Karpas-422 (cell line): ENCODE measurements at regions not wholly inside any gene's neighbourhood (a gene's known extent, or its start where the extent isn't known, plus 50 kb on each side); places are given as distances from the start of the nearest gene placed in this dataset.
A peak's percentile ranks its signal among the peaks of the same experiment; 100 is the strongest.

Experiments used
- DNase-seq: peaks from one replicate; pipeline ENCODE4 v3.0.0-alpha.2; 2015
- H2AFZ ChIP-seq: fragments of 200-600 bp; sonication (generic); 2 replicates; pipeline ENCODE4 v1.6.1; 2014; ENCODE audit warnings: antibody characterized with exemption, low read length, mixed read lengths
- H3K27ac ChIP-seq: fragments of 200-600 bp; sonication (generic); 2 replicates; pipeline ENCODE4 v1.5.1; 2014; ENCODE audit warnings: mild to moderate bottlenecking, low read length, moderate library complexity
- H3K27me3 ChIP-seq: fragments of 200-600 bp; sonication (generic); 2 replicates; pipeline ENCODE4 v1.6.1; 2014; ENCODE audit warnings: low read length, mixed read lengths
- H3K36me3 ChIP-seq: fragments of 200-600 bp; sonication (generic); 2 replicates; pipeline ENCODE4 v1.6.1; 2014; ENCODE audit warnings: low read length, mixed read lengths; ENCODE audit not compliant: insufficient read depth
- H3K4me1 ChIP-seq: fragments of 200-600 bp; sonication (generic); 2 replicates; pipeline ENCODE4 v1.6.1; 2014; ENCODE audit warnings: mild to moderate bottlenecking, low read length, mixed read lengths
- H3K4me2 ChIP-seq: fragments of 200-600 bp; sonication (generic); 2 replicates; pipeline ENCODE4 v1.6.1; 2014; ENCODE audit warnings: low read length, low read depth, mild to moderate bottlenecking; ENCODE audit not compliant: poor library complexity, severe bottlenecking
- H3K4me3 ChIP-seq: fragments of 200-600 bp; sonication (generic); 2 replicates; pipeline ENCODE4 v1.5.1; 2014; ENCODE audit warnings: mild to moderate bottlenecking, antibody characterized with exemption, low read length, mixed read lengths
- H3K79me2 ChIP-seq: fragments of 200-600 bp; sonication (generic); 2 replicates; pipeline ENCODE4 v1.6.1; 2014; ENCODE audit warnings: mild to moderate bottlenecking, low read length, mixed read lengths
- H3K9ac ChIP-seq: fragments of 200-600 bp; sonication (generic); 2 replicates; pipeline ENCODE4 v1.6.0; 2014; ENCODE audit warnings: low read length
- H3K9me2 ChIP-seq: fragments of 200-600 bp; sonication (generic), shearing (Covaris generic); replicated peaks from 2 replicates; pipeline ENCODE4 v1.6.0; 2014; ENCODE audit warnings: mild to moderate bottlenecking, low read length, moderate library complexity; ENCODE audit not compliant: insufficient read depth
- H3K9me3 ChIP-seq: fragments of 300-700, 200-600 bp; sonication (generic); 2 replicates; pipeline ENCODE4 v1.6.1; 2014; ENCODE audit warnings: low read length, mixed read lengths
- H4K20me1 ChIP-seq: fragments of 200-600 bp; sonication (generic); 2 replicates; pipeline ENCODE4 v1.6.1; 2014; ENCODE audit warnings: mild to moderate bottlenecking, antibody characterized with exemption, low read length, low read depth; ENCODE audit not compliant: insufficient read depth

GRCh38 chr14:65206448-65207096 is 104.3 kb upstream of the MAX start:
- no peaks in the 10 kb centered on the region for H3K27me3 ChIP-seq
- H3K4me2 ChIP-seq: peak overlapping the region; percentile 76
- no peaks in the 10 kb centered on the region for H4K20me1 ChIP-seq
- peaks cover 80% of the 10 kb centered on the region for H3K4me1 ChIP-seq
- no peaks in the 10 kb centered on the region for H3K9me2 ChIP-seq
- H2AFZ ChIP-seq: no peak overlapping the region
- peak overlapping the region; percentile 97 for H3K27ac ChIP-seq
- H3K9me3 ChIP-seq: no peaks in the 10 kb centered on the region
- no peaks in the 10 kb centered on the region for H3K79me2 ChIP-seq
- peak overlapping the region; percentile 48 for H3K4me3 ChIP-seq
- H3K9ac ChIP-seq: peak overlapping the region; percentile 75
- DNase-seq: peak; percentile 97
- no peaks in the 10 kb centered on the region for H3K36me3 ChIP-seq

GRCh38 chr14:65208548-65208947 is 106.2 kb upstream of the MAX start:
- H3K36me3 ChIP-seq: no peaks in the 10 kb centered on the region
- H4K20me1 ChIP-seq: no peaks in the 10 kb centered on the region
- H3K79me2 ChIP-seq: no peaks in the 10 kb centered on the region
- peak overlapping the region; percentile 44 for H3K4me2 ChIP-seq
- peak overlapping the region; percentile 46 for H2AFZ ChIP-seq
- H3K9me3 ChIP-seq: no peaks in the 10 kb centered on the region
- no peaks in the 10 kb centered on the region for H3K27me3 ChIP-seq
- H3K9ac ChIP-seq: peak overlapping the region; percentile 75
- no peak overlapping the region for H3K4me3 ChIP-seq
- DNase-seq: peak; percentile 63
- H3K9me2 ChIP-seq: no peaks in the 10 kb centered on the region
- H3K27ac ChIP-seq: peak overlapping the region; percentile 97
- peaks cover 79% of the 10 kb centered on the region for H3K4me1 ChIP-seq

GRCh38 chr14:65210118-65210821 is 108.0 kb upstream of the MAX start:
- no peaks in the 10 kb centered on the region for H3K27me3 ChIP-seq
- H3K27ac ChIP-seq: peak overlapping the region; percentile 36
- no peaks in the 10 kb centered on the region for H3K9me2 ChIP-seq
- H3K4me3 ChIP-seq: no peak overlapping the region
- H3K4me2 ChIP-seq: no peak overlapping the region
- no peaks in the 10 kb centered on the region for H4K20me1 ChIP-seq
- peaks cover 68% of the 10 kb centered on the region for H3K4me1 ChIP-seq
- no peak for DNase-seq
- H2AFZ ChIP-seq: peak overlapping the region; percentile 17; the same call in 1 of the 2 replicates
- H3K9me3 ChIP-seq: no peaks in the 10 kb centered on the region
- H3K36me3 ChIP-seq: no peaks in the 10 kb centered on the region
- no peaks in the 10 kb centered on the region for H3K79me2 ChIP-seq
- no peak overlapping the region for H3K9ac ChIP-seq

DNA sequence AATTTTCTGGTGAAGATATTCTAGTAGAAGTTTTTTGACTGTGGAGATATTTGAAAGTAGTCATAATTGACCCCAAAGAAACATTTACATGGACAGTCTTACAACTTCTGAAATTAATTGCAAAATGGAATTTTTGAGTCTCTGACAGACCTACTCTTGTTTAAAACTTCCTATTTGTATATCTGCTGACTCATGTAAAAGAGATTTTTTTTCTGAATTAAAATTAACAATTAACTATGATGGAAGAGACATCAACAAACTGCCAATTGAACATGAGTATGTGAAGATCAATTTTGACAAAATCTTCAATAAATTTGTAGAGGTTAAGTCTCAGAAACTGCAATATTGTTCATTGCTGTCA is 108.5 kb upstream of the MAX start:
- no peak overlapping the region for H3K4me2 ChIP-seq
- H3K36me3 ChIP-seq: no peaks in the 10 kb centered on the region
- H3K79me2 ChIP-seq: no peaks in the 10 kb centered on the region
- no peaks in the 10 kb centered on the region for H4K20me1 ChIP-seq
- H2AFZ ChIP-seq: peak overlapping the region; percentile 17; the same call in 1 of the 2 replicates
- no peaks in the 10 kb centered on the region for H3K9me3 ChIP-seq
- H3K4me3 ChIP-seq: no peak overlapping the region
- no peaks in the 10 kb centered on the region for H3K27me3 ChIP-seq
- H3K4me1 ChIP-seq: peaks cover 63% of the 10 kb centered on the region
- H3K9ac ChIP-seq: no peak overlapping the region
- no peak for DNase-seq
- no peaks in the 10 kb centered on the region for H3K9me2 ChIP-seq
- peak overlapping the region; percentile 36 for H3K27ac ChIP-seq

DNA sequence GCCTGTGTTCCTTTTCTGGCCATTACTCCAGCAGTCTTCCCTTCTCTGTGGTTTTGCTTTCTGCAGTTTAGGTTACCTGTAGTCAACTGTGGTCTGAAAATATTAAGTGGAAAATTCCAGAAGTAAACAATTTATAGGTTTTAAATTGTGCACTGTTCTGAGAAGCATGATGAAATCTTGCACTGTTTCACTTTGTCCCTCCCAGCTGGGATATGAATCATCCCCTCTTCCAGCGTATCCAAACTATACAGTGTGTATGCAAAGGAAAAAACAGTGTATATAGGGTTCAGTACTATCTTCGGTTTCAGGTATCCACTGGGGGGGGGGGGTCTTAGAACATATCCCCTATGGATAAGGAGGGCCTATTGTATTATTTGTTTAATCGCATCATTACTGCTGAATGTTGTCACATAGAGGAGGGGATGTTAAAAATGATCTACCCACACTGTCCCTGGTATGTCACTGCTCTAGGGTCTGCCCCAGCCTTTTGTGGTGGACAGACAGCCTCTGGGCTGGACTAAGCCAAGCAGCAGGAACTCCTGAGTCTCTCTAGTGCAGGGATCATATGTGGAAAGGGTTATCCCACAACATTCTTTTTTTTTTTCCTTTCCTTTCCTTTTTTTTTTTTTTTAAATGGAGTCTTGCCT is 109.1 kb upstream of the MAX start:
- no peaks in the 10 kb centered on the region for H3K9me2 ChIP-seq
- no peaks in the 10 kb centered on the region for H3K36me3 ChIP-seq
- no peaks in the 10 kb centered on the region for H3K27me3 ChIP-seq
- no peak overlapping the region for H3K4me2 ChIP-seq
- no peak overlapping the region for H3K9ac ChIP-seq
- DNase-seq: no peak
- H4K20me1 ChIP-seq: no peaks in the 10 kb centered on the region
- no peaks in the 10 kb centered on the region for H3K79me2 ChIP-seq
- H3K4me1 ChIP-seq: peaks cover 57% of the 10 kb centered on the region
- no peaks in the 10 kb centered on the region for H3K9me3 ChIP-seq
- no peak overlapping the region for H2AFZ ChIP-seq
- peak overlapping the region; percentile 36; the same call in 1 of the 2 replicates for H3K27ac ChIP-seq
- no peak overlapping the region for H3K4me3 ChIP-seq

DNA sequence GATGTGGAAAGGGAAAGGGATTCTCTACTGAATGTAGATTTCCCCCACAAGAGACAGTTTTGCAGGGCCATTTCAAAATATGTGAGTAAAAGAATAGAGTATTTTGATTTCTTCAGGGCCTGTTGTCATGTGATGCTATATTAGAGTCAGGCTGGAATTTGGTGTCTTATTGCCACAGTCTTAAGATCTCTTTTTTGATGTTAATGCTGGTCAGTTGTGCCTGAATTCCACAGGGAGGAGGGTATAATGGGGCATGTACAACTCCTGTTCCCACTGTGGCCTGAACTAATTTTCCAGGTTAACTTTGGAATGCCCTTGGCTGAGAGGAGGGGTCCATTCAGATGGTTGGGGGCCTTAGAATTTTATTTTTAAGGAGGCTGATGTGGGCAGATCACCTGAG is 111.0 kb upstream of the MAX start:
- Histone ChIP-seq H3K9me3 (no peaks in the 10 kb centered on the region), H3K9me2 (no peaks in the 10 kb centered on the region), H3K27ac (no peak overlapping the region), H2AFZ (no peak overlapping the region), H3K4me2 (no peak overlapping the region), H3K4me1 (peaks cover 38% of the 10 kb centered on the region), H3K9ac (no peak overlapping the region), H3K4me3 (no peak overlapping the region), H3K27me3 (no peaks in the 10 kb centered on the region), H4K20me1 (no peaks in the 10 kb centered on the region), H3K36me3 (no peaks in the 10 kb centered on the region), H3K79me2 (no peaks in the 10 kb centered on the region)
- DNase-seq: no peak

DNA sequence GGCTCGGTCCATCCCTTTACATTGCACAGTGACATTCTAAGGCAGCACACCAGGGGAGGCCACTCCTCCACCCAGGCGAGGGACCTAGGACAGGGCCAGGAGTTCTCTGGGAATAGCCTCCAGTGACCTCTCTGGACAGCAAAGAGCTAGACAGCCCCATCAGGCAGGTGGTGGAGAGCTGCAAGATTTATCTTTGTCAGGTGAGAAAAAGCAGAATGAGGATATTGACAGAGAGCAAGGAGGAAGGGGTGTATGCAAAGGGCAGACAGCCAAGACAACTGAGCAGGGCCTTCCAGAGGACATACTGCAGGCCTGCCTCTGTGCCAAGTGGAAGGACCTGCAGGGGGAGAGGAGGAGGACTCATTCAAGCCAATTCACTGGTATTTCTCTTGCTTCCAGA is 112.4 kb upstream of the MAX start:
- Histone ChIP-seq H4K20me1 (no peaks in the 10 kb centered on the region), H3K9me3 (no peaks in the 10 kb centered on the region), H3K27ac (no peak overlapping the region), H3K4me1 (peaks cover 25% of the 10 kb centered on the region), H3K27me3 (no peaks in the 10 kb centered on the region), H3K4me3 (no peak overlapping the region), H3K36me3 (no peaks in the 10 kb centered on the region), H2AFZ (no peak overlapping the region; the same call in 1 of the 2 replicates), H3K9ac (peak overlapping the region; percentile 14; the same call in 1 of the 2 replicates), H3K9me2 (no peaks in the 10 kb centered on the region), H3K79me2 (no peaks in the 10 kb centered on the region), H3K4me2 (no peak overlapping the region)
- DNase-seq: no peak

- Histone ChIP-seq H3K79me2 (no peaks in the 10 kb centered on the region), H3K4me3 (no peak overlapping the region), H3K9me2 (no peaks in the 10 kb centered on the region), H3K36me3 (no peaks in the 10 kb centered on the region), H3K4me2 (no peak overlapping the region), H3K4me1 (peaks cover 19% of the 10 kb centered on the region), H3K9ac (no peak overlapping the region), H2AFZ (no peak overlapping the region), H3K27ac (no peak overlapping the region), H4K20me1 (no peaks in the 10 kb centered on the region), H3K27me3 (no peaks in the 10 kb centered on the region), H3K9me3 (no peaks in the 10 kb centered on the region)
- no peak for DNase-seq
Measured at GRCh38 chr14:65219353-65219752, 117.0 kb upstream of the MAX start.
